ENCODE measurements at regions not wholly inside any gene's neighbourhood (a gene's known extent, or its start where the extent isn't known, plus 50 kb on each side); places are given as distances from the start of the nearest gene placed in this dataset.

DNA sequence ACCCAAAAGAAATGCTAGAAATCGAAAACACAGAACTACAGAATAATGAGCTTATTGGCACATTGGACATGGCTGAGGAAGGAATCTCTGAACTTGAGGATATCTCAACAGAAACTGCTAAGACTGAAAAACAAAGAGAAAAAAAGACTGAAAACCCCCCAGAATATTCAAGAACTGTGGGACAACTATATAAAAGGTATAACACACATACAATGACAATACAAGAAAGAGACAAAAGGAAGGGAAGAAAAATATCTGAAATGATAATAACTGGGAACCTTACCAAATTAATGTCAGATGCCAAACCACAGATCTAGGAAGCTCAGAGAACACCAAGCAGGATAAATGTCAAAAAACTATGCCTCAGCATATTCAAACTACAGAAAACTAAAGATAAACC, 68.6 kb upstream of the TNPO1 start:
- TF ChIP-seq, protein P1, sequence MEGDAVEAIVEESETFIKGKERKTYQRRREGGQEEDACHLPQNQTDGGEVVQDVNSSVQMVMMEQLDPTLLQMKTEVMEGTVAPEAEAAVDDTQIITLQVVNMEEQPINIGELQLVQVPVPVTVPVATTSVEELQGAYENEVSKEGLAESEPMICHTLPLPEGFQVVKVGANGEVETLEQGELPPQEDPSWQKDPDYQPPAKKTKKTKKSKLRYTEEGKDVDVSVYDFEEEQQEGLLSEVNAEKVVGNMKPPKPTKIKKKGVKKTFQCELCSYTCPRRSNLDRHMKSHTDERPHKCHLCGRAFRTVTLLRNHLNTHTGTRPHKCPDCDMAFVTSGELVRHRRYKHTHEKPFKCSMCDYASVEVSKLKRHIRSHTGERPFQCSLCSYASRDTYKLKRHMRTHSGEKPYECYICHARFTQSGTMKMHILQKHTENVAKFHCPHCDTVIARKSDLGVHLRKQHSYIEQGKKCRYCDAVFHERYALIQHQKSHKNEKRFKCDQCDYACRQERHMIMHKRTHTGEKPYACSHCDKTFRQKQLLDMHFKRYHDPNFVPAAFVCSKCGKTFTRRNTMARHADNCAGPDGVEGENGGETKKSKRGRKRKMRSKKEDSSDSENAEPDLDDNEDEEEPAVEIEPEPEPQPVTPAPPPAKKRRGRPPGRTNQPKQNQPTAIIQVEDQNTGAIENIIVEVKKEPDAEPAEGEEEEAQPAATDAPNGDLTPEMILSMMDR (IDR thresholded peaks at IDR 0.05 in 8 of 11, conservative IDR thresholded peaks at IDR 0.05 in 3 of 11), result no peak
- TF ChIP-seq POLR2A (IDR thresholded peaks at IDR 0.05), result no peak
